NB4 (cell line): ENCODE measurements at regions not wholly inside any gene's neighbourhood (a gene's known extent, or its start where the extent isn't known, plus 50 kb on each side); places are given as distances from the start of the nearest gene placed in this dataset.

Experiments used
- CTCF ChIP-seq: IDR thresholded peaks from one replicate; pipeline ENCODE4 v1.5.1; 2012; ENCODE audit warnings: low read depth, low read length
- MAX ChIP-seq: IDR thresholded peaks from 2 replicates; pipeline ENCODE4 v1.6.1; 2011; ENCODE audit warnings: low read depth, low read length
- MYC ChIP-seq: IDR thresholded peaks from 2 replicates; pipeline ENCODE4 v1.6.1; 2011; ENCODE audit warnings: low read depth, low read length
- POLR2A ChIP-seq: IDR thresholded peaks from 2 replicates; pipeline ENCODE4 v1.6.1; 2011; ENCODE audit warnings: mild to moderate bottlenecking; ENCODE audit not compliant: insufficient read length; ENCODE audit errors: extremely low read depth

GRCh38 chr2:204116159-204116792, 179.7 kb downstream of the ICOS start:
- TF ChIP-seq CTCF, result no peak
- TF ChIP-seq MAX, result no peak
- TF ChIP-seq POLR2A, result no peak
- TF ChIP-seq MYC, result no peak
